Activated T-cell treated with anti-CD3 and anti-CD28 coated beads, Interleukin-2, amount 50 U/mL, for 24 hours (primary cell): ENCODE measurements at regions not wholly inside any gene's neighbourhood (a gene's known extent, or its start where the extent isn't known, plus 50 kb on each side); places are given as distances from the start of the nearest gene placed in this dataset.

Experiments used
- DNase-seq: peaks from one replicate; pipeline ENCODE4 v3.0.0-alpha.2; 2020
- H3K27ac Mint-ChIP-seq: 2 replicates; pipeline ENCODE4 v1.8.0; 2020; ENCODE audit warnings: mild to moderate bottlenecking, mixed read lengths
- H3K27me3 Mint-ChIP-seq: 2 replicates; pipeline ENCODE4 v1.8.0; 2020; ENCODE audit warnings: mixed read lengths
- H3K36me3 Mint-ChIP-seq: 2 replicates; pipeline ENCODE4 v1.8.0; 2020; ENCODE audit warnings: low read depth, mixed read lengths
- H3K4me1 Mint-ChIP-seq: 2 replicates; pipeline ENCODE4 v1.8.0; 2020; ENCODE audit warnings: low read depth, mixed read lengths
- H3K4me3 Mint-ChIP-seq: 2 replicates; pipeline ENCODE4 v1.8.0; 2020; ENCODE audit warnings: mild to moderate bottlenecking, moderate library complexity, mixed read lengths
- H3K9me3 Mint-ChIP-seq: 2 replicates; pipeline ENCODE4 v1.8.0; 2020; ENCODE audit warnings: mixed read lengths

DNA sequence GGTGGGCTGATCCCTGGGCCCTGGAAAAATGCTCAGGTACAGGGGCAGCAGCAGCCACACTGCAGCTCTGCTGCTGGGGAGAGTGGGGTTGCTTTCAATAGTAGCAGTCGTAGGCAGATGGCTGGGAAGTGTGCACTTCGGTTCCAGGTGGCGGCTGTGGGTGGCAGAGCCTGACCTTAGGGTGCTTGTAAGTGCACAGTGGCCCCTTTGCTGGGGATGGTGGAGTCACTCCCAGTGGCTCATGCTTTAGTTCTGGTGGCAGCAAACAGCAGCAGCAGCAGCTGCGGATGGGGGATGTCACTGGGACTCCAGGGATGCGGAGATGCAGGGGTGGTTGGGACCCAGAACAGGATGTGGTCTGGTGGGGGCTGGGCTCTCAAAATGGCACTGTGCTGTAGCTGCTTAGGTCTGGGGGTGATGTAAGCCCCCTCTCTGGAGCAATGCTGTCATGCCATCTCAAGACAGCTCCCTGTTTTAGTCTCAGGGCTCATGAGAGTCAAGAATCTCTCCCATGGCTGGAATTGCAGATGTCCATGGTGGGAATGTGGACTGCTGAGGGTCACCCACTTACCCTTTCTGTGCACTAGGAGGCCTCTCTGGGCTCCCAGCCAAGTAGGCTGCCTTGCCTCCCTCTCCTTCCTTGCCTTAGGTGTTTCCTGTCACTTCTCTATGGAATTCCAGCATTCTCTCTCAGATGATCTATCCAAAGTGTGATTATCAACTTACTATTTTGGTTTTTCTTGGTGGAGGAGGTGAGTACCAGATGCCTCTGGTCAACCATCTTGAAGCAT is 146.7 kb upstream of the SLC22A23 start:
- peaks cover 19% of the 10 kb centered on the region for H3K9me3 Mint-ChIP-seq
- DNase-seq = no peak
- H3K4me3 Mint-ChIP-seq = no peak overlapping the region
- H3K27me3 Mint-ChIP-seq = peaks cover 38% of the 10 kb centered on the region
- no peaks in the 10 kb centered on the region for H3K36me3 Mint-ChIP-seq
- no peaks in the 10 kb centered on the region for H3K4me1 Mint-ChIP-seq
- no peak overlapping the region for H3K27ac Mint-ChIP-seq

DNA sequence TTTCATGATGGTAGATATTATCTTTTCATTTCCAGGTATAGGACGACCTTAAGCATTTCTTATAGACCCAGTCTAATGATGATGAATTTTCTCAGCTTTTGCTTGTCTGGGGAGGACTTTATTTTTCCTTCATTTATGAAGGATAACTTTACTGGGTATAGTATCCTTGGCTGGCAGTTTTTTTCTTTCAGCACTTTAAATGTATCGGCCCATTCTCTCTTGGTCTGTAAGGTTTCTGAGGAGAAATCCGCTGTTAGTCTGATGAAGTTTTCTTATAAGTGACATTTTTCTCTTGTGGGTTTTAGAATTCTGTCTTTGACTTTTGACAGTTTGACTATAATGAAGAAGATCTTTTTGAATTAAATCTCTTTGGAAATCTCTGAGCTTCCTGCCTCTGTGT is 144.7 kb upstream of the SLC22A23 start:
- no peak overlapping the region for H3K4me3 Mint-ChIP-seq
- H3K4me1 Mint-ChIP-seq = no peaks in the 10 kb centered on the region
- DNase-seq = no peak
- peaks cover 19% of the 10 kb centered on the region for H3K9me3 Mint-ChIP-seq
- H3K27ac Mint-ChIP-seq = no peak overlapping the region
- peaks cover 36% of the 10 kb centered on the region for H3K27me3 Mint-ChIP-seq
- no peaks in the 10 kb centered on the region for H3K36me3 Mint-ChIP-seq

DNA sequence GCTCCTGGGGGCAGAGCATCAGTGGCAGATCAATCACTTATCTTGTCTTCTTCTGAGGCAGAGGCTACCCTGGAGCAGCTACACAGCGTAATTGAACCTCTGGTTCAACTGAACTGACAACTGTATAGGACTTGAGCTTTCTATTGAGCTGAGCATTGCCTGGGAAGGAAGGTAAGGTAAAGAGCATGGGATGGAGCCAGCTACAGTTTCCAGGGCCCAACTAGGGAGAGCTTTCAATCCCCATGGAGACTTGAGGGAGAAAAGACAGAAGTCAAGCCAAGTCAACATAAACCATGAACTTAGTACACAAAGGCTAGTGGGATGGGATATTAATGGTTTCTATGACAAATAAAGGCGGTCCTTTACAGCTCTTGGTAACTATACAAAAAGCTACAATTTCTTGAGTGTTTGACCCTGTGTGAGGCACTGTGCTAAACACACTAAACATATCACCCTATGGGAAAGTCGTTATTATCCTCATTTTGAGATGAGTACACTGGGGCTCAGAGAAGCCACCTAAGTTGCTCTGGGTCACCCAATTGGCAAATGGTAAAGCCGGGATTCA is 140.7 kb upstream of the SLC22A23 start:
- Mint-ChIP-seq H3K4me3 (no peak overlapping the region), H3K4me1 (no peaks in the 10 kb centered on the region), H3K27me3 (peaks cover 19% of the 10 kb centered on the region), H3K9me3 (peaks cover 18% of the 10 kb centered on the region), H3K36me3 (no peaks in the 10 kb centered on the region), H3K27ac (no peak overlapping the region)
- no peak for DNase-seq

DNA sequence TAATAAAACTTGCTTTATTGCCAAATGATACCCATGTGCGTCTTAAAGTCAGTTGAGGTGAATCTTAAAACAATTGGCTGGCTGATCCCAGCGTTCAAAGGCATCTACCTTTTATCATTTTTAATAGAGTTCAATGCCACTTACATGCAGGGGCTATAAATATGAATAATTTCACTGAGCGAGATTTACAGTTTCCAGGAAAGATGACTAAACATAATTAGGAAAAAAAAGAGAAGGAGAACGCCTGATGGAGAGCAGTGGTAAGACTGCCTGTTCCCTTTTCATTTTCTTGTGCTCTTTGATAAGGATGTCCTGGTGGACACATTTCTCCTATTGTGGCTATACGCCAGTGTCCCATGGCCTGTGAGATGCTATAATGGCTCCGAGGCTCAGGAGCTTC is 139.9 kb upstream of the SLC22A23 start:
- DNase-seq = no peak
- H3K4me1 Mint-ChIP-seq = no peaks in the 10 kb centered on the region
- H3K36me3 Mint-ChIP-seq = no peaks in the 10 kb centered on the region
- peaks cover 14% of the 10 kb centered on the region for H3K27me3 Mint-ChIP-seq
- no peak overlapping the region for H3K4me3 Mint-ChIP-seq
- H3K9me3 Mint-ChIP-seq = peaks cover 12% of the 10 kb centered on the region
- no peak overlapping the region for H3K27ac Mint-ChIP-seq

DNA sequence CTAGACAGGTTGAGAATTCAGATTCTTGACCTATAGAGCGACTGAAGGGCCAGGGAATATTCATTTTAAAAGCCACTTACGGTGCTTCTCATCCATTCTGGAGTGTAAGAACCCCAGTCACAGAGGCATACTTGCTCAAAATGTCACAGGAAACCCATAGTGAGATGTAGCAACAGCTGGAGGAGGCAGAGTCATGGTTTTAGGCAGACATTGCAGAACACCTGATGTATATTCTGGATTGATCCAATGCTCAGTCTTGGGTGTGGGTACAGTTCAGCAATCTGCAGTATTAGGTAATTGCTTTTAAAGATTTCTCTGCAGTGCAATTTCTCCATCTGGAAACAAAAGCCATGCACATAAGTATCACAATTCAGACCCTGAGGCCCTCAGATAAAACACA is 137.4 kb upstream of the SLC22A23 start:
- no peaks in the 10 kb centered on the region for H3K36me3 Mint-ChIP-seq
- no peak overlapping the region for H3K27ac Mint-ChIP-seq
- no peaks in the 10 kb centered on the region for H3K9me3 Mint-ChIP-seq
- peaks cover 7% of the 10 kb centered on the region for H3K27me3 Mint-ChIP-seq
- H3K4me1 Mint-ChIP-seq = no peaks in the 10 kb centered on the region
- no peak overlapping the region for H3K4me3 Mint-ChIP-seq
- no peak for DNase-seq

DNA sequence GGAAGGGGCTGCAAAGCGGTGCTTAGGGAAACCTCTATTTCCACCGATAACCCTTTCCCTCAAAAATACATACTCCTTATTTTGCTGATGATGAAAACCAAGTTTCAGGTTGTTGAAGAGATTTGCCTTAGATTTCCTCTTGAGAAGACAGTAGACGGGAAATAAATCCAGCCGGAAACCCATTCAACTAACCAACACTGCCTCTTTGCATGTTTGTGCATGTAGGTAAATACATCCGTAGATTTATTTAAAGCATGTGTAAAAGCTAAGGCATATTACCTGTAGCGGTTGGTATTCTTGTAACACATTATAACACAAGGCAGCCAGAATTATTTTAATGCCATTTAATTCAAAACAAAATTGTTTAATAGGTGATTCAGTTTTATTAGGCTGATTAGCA is 136.3 kb upstream of the SLC22A23 start:
- H3K4me1 Mint-ChIP-seq = no peaks in the 10 kb centered on the region
- no peak for DNase-seq
- H3K36me3 Mint-ChIP-seq = no peaks in the 10 kb centered on the region
- H3K27ac Mint-ChIP-seq = no peak overlapping the region
- no peaks in the 10 kb centered on the region for H3K9me3 Mint-ChIP-seq
- H3K27me3 Mint-ChIP-seq = peaks cover 9% of the 10 kb centered on the region
- H3K4me3 Mint-ChIP-seq = no peak overlapping the region

DNA sequence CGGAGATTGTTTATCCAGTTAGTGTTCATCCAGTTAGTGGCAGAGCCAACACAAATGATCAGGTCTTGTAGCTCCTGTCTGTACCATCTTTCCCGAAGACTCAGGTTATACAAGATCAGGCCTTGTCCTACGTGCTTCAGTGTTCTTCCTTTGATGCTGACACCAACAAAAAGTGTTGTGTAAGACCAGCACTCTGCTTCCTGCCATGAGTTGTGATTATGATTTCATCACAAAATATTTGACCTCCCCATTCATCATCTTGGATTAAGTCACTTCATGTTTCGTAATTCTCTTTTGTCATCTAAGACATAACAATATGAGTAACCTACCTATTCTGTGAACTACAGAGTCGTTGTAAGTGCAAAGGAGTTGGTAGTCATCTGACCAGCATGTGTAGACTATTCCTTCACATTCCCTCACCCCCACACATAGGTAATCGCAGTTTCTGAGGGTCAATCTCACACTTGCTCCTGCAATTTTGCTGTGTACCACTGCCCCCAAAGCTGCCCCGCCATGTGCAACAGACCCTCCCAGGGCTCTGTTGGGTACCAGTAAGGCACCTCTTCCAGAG is 135.6 kb upstream of the SLC22A23 start:
- no peaks in the 10 kb centered on the region for H3K36me3 Mint-ChIP-seq
- H3K4me1 Mint-ChIP-seq = no peaks in the 10 kb centered on the region
- no peak overlapping the region for H3K27ac Mint-ChIP-seq
- H3K4me3 Mint-ChIP-seq = no peak overlapping the region
- peaks cover 9% of the 10 kb centered on the region for H3K27me3 Mint-ChIP-seq
- DNase-seq = no peak
- no peaks in the 10 kb centered on the region for H3K9me3 Mint-ChIP-seq

DNA sequence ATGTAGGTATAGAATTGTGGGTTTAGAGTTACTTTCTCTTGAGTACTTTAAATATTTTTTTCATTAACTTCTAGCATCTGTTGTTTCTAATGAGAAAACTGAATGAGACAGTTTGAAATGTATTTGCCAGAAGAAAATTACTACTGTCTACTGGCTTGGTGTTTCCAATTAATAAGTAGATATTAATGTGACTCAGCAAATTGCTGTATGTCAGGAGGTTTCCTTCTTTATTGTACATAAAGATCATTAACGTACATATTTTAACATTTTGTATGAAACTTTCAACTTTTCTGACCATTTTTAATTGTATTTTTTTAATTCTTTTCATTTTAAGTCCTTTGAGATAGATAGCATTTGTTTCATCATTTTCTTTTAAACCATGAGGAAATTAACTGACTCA is 135.1 kb upstream of the SLC22A23 start:
- Mint-ChIP-seq H3K36me3 (no peaks in the 10 kb centered on the region), H3K4me3 (no peak overlapping the region), H3K9me3 (peaks cover 4% of the 10 kb centered on the region), H3K27ac (no peak overlapping the region), H3K27me3 (peaks cover 13% of the 10 kb centered on the region), H3K4me1 (no peaks in the 10 kb centered on the region)
- no peak for DNase-seq

DNA sequence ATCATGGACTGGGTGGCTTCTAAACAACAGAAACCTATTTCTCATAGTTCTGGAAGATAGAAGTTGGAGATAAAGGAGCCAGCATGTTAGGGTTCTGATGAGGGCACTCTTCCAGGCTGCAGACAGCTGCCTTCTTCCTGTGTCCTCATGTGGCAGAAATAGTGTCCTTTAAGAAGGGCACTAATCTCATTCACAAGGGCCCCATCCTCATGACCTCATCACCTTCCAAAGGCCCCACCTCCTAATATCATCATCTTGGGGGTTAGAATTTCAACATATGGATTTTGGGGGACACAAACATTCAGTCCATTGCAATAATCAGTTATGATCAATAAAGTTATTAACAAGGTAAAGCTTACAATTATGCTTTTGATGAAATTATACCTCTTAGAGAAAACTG is 130.8 kb upstream of the SLC22A23 start:
- no peak for DNase-seq
- Mint-ChIP-seq H3K36me3 (no peaks in the 10 kb centered on the region), H3K9me3 (peaks cover 4% of the 10 kb centered on the region), H3K4me1 (no peaks in the 10 kb centered on the region), H3K4me3 (no peak overlapping the region), H3K27me3 (peaks cover 27% of the 10 kb centered on the region), H3K27ac (no peak overlapping the region)

DNA sequence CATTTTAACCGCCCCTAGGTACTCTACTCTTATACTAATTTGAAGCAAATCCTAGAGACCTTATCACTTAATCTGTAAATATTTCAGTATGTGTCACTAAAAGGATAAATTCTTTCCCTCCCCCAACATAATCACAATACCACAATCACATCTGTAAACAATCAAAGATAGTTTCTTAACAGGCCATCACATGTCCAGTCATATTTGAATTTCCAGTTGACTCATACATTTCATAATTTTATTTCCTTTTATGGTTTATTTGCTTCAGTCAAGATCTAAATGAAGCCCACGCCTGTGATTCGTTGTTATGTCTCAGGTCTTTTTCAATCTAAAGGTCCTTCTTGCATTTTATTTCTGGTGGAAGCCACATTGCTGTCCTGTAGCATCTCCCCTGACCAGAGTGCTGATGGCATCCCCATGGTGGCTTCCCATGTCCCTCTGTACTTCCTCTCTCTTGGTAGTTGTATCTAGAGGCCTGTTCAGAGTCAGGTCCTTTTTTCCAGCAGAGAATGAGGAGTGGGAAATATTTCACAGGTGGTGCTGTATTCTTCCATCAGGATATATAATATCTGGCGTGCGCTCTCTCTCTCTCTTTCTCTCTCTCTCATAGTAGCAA is 128.6 kb upstream of the SLC22A23 start:
- no peak for DNase-seq
- H3K36me3 Mint-ChIP-seq = no peaks in the 10 kb centered on the region
- no peaks in the 10 kb centered on the region for H3K4me1 Mint-ChIP-seq
- H3K27ac Mint-ChIP-seq = no peak overlapping the region
- H3K27me3 Mint-ChIP-seq = peaks cover 24% of the 10 kb centered on the region
- H3K4me3 Mint-ChIP-seq = no peak overlapping the region
- peaks cover 4% of the 10 kb centered on the region for H3K9me3 Mint-ChIP-seq

DNA sequence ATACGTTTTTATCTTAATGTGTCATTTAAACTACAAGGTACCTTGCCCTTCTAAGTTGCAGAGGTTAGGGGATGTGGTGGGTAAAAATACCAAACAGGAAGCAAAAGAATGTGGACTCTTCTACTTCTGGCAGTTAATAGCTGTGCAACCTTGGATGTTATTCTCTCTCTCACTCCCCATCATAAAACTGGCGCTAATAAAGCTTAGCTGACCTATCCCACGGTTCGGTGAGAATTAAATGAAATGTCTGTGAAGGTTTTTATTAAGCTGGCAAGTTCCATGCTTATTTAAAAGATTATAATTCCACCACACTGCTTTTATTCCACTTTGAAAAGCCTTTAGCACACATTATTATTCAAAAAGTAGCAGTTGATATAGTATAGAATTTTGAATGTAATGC is 127.8 kb upstream of the SLC22A23 start:
- H3K27me3 Mint-ChIP-seq = peaks cover 21% of the 10 kb centered on the region

DNA sequence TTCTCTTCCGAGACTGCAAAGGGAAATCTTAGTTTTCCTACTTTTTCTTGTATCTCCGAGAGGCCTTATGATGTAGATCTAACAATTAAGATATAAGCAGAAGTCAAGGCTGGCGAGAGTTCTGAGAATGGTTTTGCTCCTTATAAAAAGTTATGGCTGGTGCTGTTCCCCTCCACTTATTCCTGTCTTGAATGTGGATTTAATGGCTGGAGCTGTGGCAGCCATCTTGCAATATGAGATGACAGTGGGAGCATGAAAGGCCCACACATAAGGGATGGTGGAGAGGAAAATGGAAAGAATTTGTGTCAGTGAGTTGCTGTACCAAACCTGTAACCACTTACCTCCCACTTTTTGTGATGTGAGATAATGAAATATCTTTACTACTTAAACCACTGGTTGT is 124.6 kb upstream of the SLC22A23 start:
- H3K9me3 Mint-ChIP-seq = no peaks in the 10 kb centered on the region
- no peaks in the 10 kb centered on the region for H3K4me1 Mint-ChIP-seq
- H3K27ac Mint-ChIP-seq = no peak overlapping the region
- no peak overlapping the region for H3K4me3 Mint-ChIP-seq
- no peaks in the 10 kb centered on the region for H3K36me3 Mint-ChIP-seq
- H3K27me3 Mint-ChIP-seq = peaks cover 14% of the 10 kb centered on the region
- DNase-seq = no peak

More for the DNA sequence above, 127.8 kb upstream of the SLC22A23 start:
- Mint-ChIP-seq H3K27ac (no peak overlapping the region), H3K4me3 (no peak overlapping the region), H3K4me1 (no peaks in the 10 kb centered on the region), H3K9me3 (peaks cover 4% of the 10 kb centered on the region), H3K36me3 (no peaks in the 10 kb centered on the region)
- DNase-seq = no peak

DNA sequence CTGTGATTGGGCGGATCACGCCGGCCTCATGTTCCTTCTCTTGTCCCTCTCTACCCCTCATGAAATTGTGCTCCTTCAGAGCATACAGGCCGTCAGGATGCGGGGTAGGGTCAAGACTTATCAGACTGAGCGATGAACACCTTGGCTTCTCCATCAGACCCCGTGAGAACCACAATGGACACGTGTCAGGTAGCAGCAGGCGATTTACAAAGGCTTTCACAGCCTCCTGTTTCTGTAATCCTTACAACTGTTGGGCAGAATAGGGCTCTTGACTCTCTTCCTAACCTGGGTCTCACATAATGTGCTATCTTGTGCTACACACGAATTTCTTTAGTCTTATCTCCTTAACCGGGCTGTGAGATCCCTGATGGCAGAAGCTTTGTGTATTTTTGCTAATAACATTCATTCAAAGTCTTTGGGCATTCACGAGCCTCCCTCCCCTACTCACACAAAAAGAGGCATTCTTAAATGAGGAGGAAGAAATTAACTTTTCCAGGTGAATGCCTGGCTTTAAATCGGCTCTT is 122.9 kb upstream of the SLC22A23 start:
- Mint-ChIP-seq H3K9me3 (no peaks in the 10 kb centered on the region), H3K27ac (no peak overlapping the region), H3K4me1 (no peaks in the 10 kb centered on the region)

DNA sequence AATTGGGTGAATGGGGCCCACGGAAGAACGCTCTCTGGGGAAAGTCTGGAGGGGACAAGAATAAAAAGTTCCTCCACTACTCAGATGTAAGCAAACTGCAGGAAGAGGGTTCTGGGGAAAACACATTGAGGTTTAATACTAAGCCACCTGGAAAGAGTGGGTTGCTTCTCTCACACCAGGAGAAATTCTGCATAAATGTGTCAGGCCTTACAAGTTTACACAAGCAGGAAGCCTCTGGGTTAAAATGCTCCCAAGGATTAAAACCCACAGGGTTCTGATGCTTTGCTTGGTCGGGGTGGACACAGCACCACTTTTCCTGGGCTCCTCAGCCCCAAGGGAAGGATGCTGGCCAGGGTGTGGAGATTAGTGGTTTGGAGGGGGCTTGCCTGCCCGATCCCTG is 122.1 kb upstream of the SLC22A23 start:
- H3K36me3 Mint-ChIP-seq = no peaks in the 10 kb centered on the region

More for the DNA sequence above, 122.9 kb upstream of the SLC22A23 start:
- peaks cover 9% of the 10 kb centered on the region for H3K27me3 Mint-ChIP-seq
- no peak overlapping the region for H3K4me3 Mint-ChIP-seq
- no peak for DNase-seq
- H3K36me3 Mint-ChIP-seq = no peaks in the 10 kb centered on the region

DNA sequence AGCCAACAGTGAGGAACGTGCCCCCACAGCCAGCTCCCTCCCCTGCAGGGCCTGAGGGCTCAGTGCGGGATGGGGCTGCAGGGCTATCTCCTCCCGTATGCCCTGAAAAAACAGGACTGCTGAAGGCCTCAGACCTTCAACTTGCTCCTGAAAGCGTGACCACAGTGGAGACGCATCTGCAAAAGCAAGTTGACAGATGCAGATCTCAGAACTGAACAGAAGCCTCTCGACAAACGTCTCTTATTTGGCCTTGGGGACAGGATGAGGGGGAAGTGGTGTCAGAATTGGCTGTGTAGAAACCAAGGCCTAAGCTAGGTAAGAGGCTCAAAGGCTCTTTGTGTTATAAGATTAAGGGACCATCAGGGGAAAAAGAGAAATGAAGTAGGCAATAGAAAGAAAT is 120.7 kb upstream of the SLC22A23 start:
- Mint-ChIP-seq H3K4me3 (no peak overlapping the region), H3K36me3 (no peaks in the 10 kb centered on the region), H3K4me1 (no peaks in the 10 kb centered on the region), H3K27ac (no peak overlapping the region), H3K27me3 (peaks cover 7% of the 10 kb centered on the region), H3K9me3 (no peaks in the 10 kb centered on the region)
- no peak for DNase-seq

More for the DNA sequence above, 122.1 kb upstream of the SLC22A23 start:
- no peaks in the 10 kb centered on the region for H3K9me3 Mint-ChIP-seq
- peaks cover 13% of the 10 kb centered on the region for H3K27me3 Mint-ChIP-seq
- H3K4me1 Mint-ChIP-seq = no peaks in the 10 kb centered on the region
- H3K27ac Mint-ChIP-seq = no peak overlapping the region
- H3K4me3 Mint-ChIP-seq = no peak overlapping the region
- DNase-seq = no peak
